ENCODE measurements at regions not wholly inside any gene's neighbourhood (a gene's known extent, or its start where the extent isn't known, plus 50 kb on each side); places are given as distances from the start of the nearest gene placed in this dataset.
"Not testable (repeated sequence)": the region's sequence is repeated elsewhere in the genome, so short reads cannot be mapped to it uniquely, and the experiment has no call there.

- in situ Hi-C loops (cut with HindIII; ENCODE audit: low pct_unique_long_range_greater_than_20kb, low sequenced_read_pairs): no loop called here
- no peak for DNase-seq (ENCODE audit: low read depth, low spot score)
Measured at GRCh38 chr7:29647020-29647654, 83.5 kb downstream of the PRR15 start.

GRCh38 chr7:29647691-29648210 lies 84.1 kb downstream of the PRR15 start:
- in situ Hi-C loops (cut with HindIII; ENCODE audit: low pct_unique_long_range_greater_than_20kb, low sequenced_read_pairs); DNase-seq (ENCODE audit: low read depth, low spot score): not testable (repeated sequence)

GRCh38 chr7:29649028-29649716 lies 85.5 kb downstream of the PRR15 start:
- in situ Hi-C loops (cut with HindIII; ENCODE audit: low pct_unique_long_range_greater_than_20kb, low sequenced_read_pairs): no loop called here

GRCh38 chr7:29649876-29650275 lies 86.2 kb downstream of the PRR15 start:
- DNase-seq (ENCODE audit: low read depth, low spot score): no peak
- in situ Hi-C loops (cut with HindIII; ENCODE audit: low pct_unique_long_range_greater_than_20kb, low sequenced_read_pairs): no loop called here

More at GRCh38 chr7:29649028-29649716, 85.5 kb downstream of the PRR15 start:
- no peak for DNase-seq (ENCODE audit: low read depth, low spot score)

GRCh38 chr7:29651477-29651876 lies 87.8 kb downstream of the PRR15 start:
- no peak for DNase-seq (ENCODE audit: low read depth, low spot score)
- in situ Hi-C loops (cut with HindIII; ENCODE audit: low pct_unique_long_range_greater_than_20kb, low sequenced_read_pairs): no loop called here

- DNase-seq (ENCODE audit: low read depth, low spot score): no peak
- in situ Hi-C loops (cut with HindIII; ENCODE audit: low pct_unique_long_range_greater_than_20kb, low sequenced_read_pairs): no loop called here
Measured at GRCh38 chr7:29652556-29652955, 88.9 kb downstream of the PRR15 start.

GRCh38 chr7:29654340-29654739 lies 90.7 kb downstream of the PRR15 start:
- DNase-seq (ENCODE audit: low read depth, low spot score); in situ Hi-C loops (cut with HindIII; ENCODE audit: low pct_unique_long_range_greater_than_20kb, low sequenced_read_pairs): not testable (repeated sequence)

GRCh38 chr7:29657288-29657687 lies 93.7 kb downstream of the PRR15 start:
- in situ Hi-C loops (cut with HindIII; ENCODE audit: low pct_unique_long_range_greater_than_20kb, low sequenced_read_pairs): no loop called here
- no peak for DNase-seq (ENCODE audit: low read depth, low spot score)

GRCh38 chr7:29657856-29658255 lies 94.2 kb downstream of the PRR15 start:
- in situ Hi-C loops (cut with HindIII; ENCODE audit: low pct_unique_long_range_greater_than_20kb, low sequenced_read_pairs): no loop called here
- no peak for DNase-seq (ENCODE audit: low read depth, low spot score)

- in situ Hi-C loops (cut with HindIII; ENCODE audit: low pct_unique_long_range_greater_than_20kb, low sequenced_read_pairs); DNase-seq (ENCODE audit: low read depth, low spot score): not testable (repeated sequence)
Measured at GRCh38 chr7:29659213-29659612, 95.6 kb downstream of the PRR15 start.

- in situ Hi-C loops (cut with HindIII; ENCODE audit: low pct_unique_long_range_greater_than_20kb, low sequenced_read_pairs); DNase-seq (ENCODE audit: low read depth, low spot score): not testable (repeated sequence)
Measured at GRCh38 chr7:29662899-29663298, 99.3 kb downstream of the PRR15 start.

GRCh38 chr7:29664999-29665398 lies 101.4 kb downstream of the PRR15 start:
- DNase-seq (ENCODE audit: low read depth, low spot score); in situ Hi-C loops (cut with HindIII; ENCODE audit: low pct_unique_long_range_greater_than_20kb, low sequenced_read_pairs): not testable (repeated sequence)

GRCh38 chr7:29667096-29667669 lies 103.5 kb downstream of the PRR15 start:
- in situ Hi-C loops (cut with HindIII; ENCODE audit: low pct_unique_long_range_greater_than_20kb, low sequenced_read_pairs); DNase-seq (ENCODE audit: low read depth, low spot score): not testable (repeated sequence)

- in situ Hi-C loops (cut with HindIII; ENCODE audit: low pct_unique_long_range_greater_than_20kb, low sequenced_read_pairs); DNase-seq (ENCODE audit: low read depth, low spot score): not testable (repeated sequence)
Measured at GRCh38 chr7:29671286-29671685, 107.7 kb downstream of the PRR15 start.

- DNase-seq (ENCODE audit: low read depth, low spot score); in situ Hi-C loops (cut with HindIII; ENCODE audit: low pct_unique_long_range_greater_than_20kb, low sequenced_read_pairs): not testable (repeated sequence)
Measured at GRCh38 chr7:29673635-29674034, 110.0 kb downstream of the PRR15 start.

- DNase-seq (ENCODE audit: low read depth, low spot score); in situ Hi-C loops (cut with HindIII; ENCODE audit: low pct_unique_long_range_greater_than_20kb, low sequenced_read_pairs): not testable (repeated sequence)
Measured at GRCh38 chr7:29674626-29675025, 111.0 kb downstream of the PRR15 start.

- DNase-seq (ENCODE audit: low read depth, low spot score); in situ Hi-C loops (cut with HindIII; ENCODE audit: low pct_unique_long_range_greater_than_20kb, low sequenced_read_pairs): not testable (repeated sequence)
Measured at GRCh38 chr7:29677254-29677653, 113.6 kb downstream of the PRR15 start.

GRCh38 chr7:29679963-29680362 lies 116.3 kb downstream of the PRR15 start:
- in situ Hi-C loops (cut with HindIII; ENCODE audit: low pct_unique_long_range_greater_than_20kb, low sequenced_read_pairs); DNase-seq (ENCODE audit: low read depth, low spot score): not testable (repeated sequence)
